ENCODE measurements at regions not wholly inside any gene's neighbourhood (a gene's known extent, or its start where the extent isn't known, plus 50 kb on each side); places are given as distances from the start of the nearest gene placed in this dataset.

DNA sequence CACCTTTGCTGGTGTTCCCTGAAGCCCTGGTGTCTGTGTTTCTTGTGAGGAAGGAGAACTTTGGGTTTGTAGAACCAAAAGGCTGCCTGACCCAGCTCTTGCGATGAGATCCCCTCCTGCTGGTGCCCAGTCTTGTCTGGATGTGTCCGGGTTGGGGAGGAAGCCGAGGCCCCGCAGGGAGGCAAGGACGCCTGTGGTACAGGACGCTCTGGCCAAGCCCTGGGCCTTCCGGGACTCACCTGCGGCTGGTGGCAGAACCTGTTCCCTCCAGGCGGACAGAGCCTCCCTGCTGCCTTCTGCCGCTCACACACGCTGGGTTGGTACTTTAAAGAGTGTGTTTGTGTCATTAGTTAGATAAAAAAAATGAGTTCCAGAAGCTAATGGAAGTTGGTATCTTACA lies 616.2 kb downstream of the GALR1 start:
- TF ChIP-seq POLR2A (IDR thresholded peaks at IDR 0.05) (no peak), POLR2AphosphoS5 (IDR thresholded peaks at IDR 0.05) (no peak)
- TF ChIP-seq, protein P1, sequence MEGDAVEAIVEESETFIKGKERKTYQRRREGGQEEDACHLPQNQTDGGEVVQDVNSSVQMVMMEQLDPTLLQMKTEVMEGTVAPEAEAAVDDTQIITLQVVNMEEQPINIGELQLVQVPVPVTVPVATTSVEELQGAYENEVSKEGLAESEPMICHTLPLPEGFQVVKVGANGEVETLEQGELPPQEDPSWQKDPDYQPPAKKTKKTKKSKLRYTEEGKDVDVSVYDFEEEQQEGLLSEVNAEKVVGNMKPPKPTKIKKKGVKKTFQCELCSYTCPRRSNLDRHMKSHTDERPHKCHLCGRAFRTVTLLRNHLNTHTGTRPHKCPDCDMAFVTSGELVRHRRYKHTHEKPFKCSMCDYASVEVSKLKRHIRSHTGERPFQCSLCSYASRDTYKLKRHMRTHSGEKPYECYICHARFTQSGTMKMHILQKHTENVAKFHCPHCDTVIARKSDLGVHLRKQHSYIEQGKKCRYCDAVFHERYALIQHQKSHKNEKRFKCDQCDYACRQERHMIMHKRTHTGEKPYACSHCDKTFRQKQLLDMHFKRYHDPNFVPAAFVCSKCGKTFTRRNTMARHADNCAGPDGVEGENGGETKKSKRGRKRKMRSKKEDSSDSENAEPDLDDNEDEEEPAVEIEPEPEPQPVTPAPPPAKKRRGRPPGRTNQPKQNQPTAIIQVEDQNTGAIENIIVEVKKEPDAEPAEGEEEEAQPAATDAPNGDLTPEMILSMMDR (IDR thresholded peaks at IDR 0.05 in 8 of 11, conservative IDR thresholded peaks at IDR 0.05 in 3 of 11): no peak

All from spleen (tissue), 7 donors.